GM12874 (cell line): ENCODE measurements at regions not wholly inside any gene's neighbourhood (a gene's known extent, or its start where the extent isn't known, plus 50 kb on each side); places are given as distances from the start of the nearest gene placed in this dataset.

Source experiments
- TF ChIP-seq, protein P1 (sequence below): IDR thresholded peaks from 2 replicates; pipeline ENCODE4 v1.5.1; 2011; ENCODE audit warnings: low read depth, mild to moderate bottlenecking, control low read depth, low read length, moderate library complexity; ENCODE audit not compliant: insufficient read depth

DNA sequence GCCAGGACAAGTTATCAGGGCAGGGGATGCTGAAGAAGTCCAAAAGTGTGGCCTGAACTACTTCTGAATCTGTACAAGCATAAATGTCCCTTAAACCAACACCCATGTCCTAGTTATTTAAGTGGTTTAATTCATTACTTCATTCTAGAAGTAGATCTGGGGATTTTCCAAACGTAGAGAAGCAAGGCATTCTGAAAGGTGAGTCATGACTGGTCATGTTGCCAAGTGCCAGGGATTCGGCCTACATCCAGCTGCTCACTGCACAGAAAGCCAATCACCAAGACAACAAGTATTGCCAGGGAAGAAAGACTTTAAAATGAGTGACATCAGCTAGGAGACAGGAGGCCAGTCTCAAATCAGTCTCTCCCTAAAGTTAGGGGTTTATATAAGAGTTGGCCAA lies 396.6 kb downstream of the GABRB3 start:
- TF ChIP-seq, protein P1, sequence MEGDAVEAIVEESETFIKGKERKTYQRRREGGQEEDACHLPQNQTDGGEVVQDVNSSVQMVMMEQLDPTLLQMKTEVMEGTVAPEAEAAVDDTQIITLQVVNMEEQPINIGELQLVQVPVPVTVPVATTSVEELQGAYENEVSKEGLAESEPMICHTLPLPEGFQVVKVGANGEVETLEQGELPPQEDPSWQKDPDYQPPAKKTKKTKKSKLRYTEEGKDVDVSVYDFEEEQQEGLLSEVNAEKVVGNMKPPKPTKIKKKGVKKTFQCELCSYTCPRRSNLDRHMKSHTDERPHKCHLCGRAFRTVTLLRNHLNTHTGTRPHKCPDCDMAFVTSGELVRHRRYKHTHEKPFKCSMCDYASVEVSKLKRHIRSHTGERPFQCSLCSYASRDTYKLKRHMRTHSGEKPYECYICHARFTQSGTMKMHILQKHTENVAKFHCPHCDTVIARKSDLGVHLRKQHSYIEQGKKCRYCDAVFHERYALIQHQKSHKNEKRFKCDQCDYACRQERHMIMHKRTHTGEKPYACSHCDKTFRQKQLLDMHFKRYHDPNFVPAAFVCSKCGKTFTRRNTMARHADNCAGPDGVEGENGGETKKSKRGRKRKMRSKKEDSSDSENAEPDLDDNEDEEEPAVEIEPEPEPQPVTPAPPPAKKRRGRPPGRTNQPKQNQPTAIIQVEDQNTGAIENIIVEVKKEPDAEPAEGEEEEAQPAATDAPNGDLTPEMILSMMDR, result no peak

DNA sequence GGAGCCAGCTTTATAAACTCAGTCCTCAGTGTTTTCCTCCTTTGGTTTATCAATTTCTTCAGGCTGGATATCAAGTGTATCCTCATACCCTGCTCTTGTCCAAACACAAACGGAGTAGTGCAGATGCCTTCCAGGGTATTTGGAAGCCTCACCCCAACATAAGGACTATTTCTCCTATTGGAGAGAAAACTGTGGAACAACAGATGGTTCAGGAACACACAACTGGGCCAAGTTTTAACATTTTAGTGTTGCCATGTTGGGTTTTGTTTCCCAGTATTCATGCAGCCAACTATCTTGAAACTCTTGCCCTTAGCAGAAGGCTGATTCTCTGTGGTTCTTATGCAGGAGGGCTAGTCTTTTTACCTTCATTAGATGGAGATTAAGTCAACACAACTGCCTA lies 398.1 kb downstream of the GABRB3 start:
- TF ChIP-seq, protein P1, result no peak

- TF ChIP-seq, protein P1, result no peak
These were observed 400.2 kb downstream of the GABRB3 start for GRCh38 chr15:26372706-26373105.

GRCh38 chr15:26365077-26365476 lies 407.8 kb downstream of the GABRB3 start:
- TF ChIP-seq, protein P1, result no peak

DNA sequence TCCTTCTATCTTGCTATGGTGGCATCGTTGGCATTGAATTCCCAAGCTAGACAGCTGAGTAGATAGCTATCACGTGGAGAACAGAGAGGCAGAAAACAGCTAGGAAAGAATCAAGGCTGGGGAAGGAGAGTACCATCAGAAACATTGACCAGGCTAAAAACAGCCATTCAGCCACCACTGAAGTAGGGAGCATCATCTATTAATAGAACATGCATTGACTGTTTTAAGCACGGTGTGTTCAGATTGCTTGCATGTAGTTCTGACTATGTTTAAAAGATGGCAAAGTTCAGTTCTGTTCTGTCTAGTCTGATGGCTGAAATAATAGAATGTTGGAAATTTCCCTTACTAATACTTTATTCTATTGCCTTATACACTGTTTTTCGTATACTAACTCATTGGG lies 413.0 kb downstream of the GABRB3 start:
- TF ChIP-seq, protein P1, result no peak

- TF ChIP-seq, protein P1, result no peak
These were observed 414.2 kb downstream of the GABRB3 start for GRCh38 chr15:26358708-26359107.

- TF ChIP-seq, protein P1, result no peak
These were observed 415.2 kb downstream of the GABRB3 start for GRCh38 chr15:26357653-26358052.
